Fibroblast of gingiva (primary cell): ENCODE measurements at regions not wholly inside any gene's neighbourhood (a gene's known extent, or its start where the extent isn't known, plus 50 kb on each side); places are given as distances from the start of the nearest gene placed in this dataset.
"Not testable (repeated sequence)": the region's sequence is repeated elsewhere in the genome, so short reads cannot be mapped to it uniquely, and the experiment has no call there.

Source experiments
- DNase-seq: peaks from one replicate; pipeline ENCODE4 v3.0.0-alpha.2; 2011; ENCODE audit warnings: low read depth

GRCh38 chr13:68644611-68645010, 1414.5 kb upstream of the PCDH9 start:
- DNase-seq = no peak

GRCh38 chr13:68636784-68637183, 1406.6 kb upstream of the PCDH9 start:
- DNase-seq = no peak

GRCh38 chr13:68628994-68629393, 1398.9 kb upstream of the PCDH9 start:
- no peak for DNase-seq

- DNase-seq = no peak
Measured at GRCh38 chr13:68627379-68627778, 1397.2 kb upstream of the PCDH9 start.

- DNase-seq = no peak
Measured at GRCh38 chr13:68616600-68617222, 1386.6 kb upstream of the PCDH9 start.

GRCh38 chr13:68609661-68610060, 1379.5 kb upstream of the PCDH9 start:
- DNase-seq = no peak

- DNase-seq = no peak
Measured at GRCh38 chr13:68608147-68608546, 1378.0 kb upstream of the PCDH9 start.

- DNase-seq = no peak
Measured at GRCh38 chr13:68597641-68598040, 1367.5 kb upstream of the PCDH9 start.

- DNase-seq = no peak
Measured at GRCh38 chr13:68588623-68589022, 1358.5 kb upstream of the PCDH9 start.

GRCh38 chr13:68584776-68585175, 1354.6 kb upstream of the PCDH9 start:
- DNase-seq = no peak

GRCh38 chr13:68574053-68574452, 1343.9 kb upstream of the PCDH9 start:
- no peak for DNase-seq

GRCh38 chr13:68551701-68552522, 1321.8 kb upstream of the PCDH9 start:
- DNase-seq = no peak

GRCh38 chr13:68550330-68550729, 1320.2 kb upstream of the PCDH9 start:
- DNase-seq = no peak

- no peak for DNase-seq
Measured at GRCh38 chr13:68540244-68540643, 1310.1 kb upstream of the PCDH9 start.

GRCh38 chr13:68535329-68535728, 1305.2 kb upstream of the PCDH9 start:
- DNase-seq = no peak

- DNase-seq = not testable (repeated sequence)
Measured at GRCh38 chr13:68527167-68527566, 1297.0 kb upstream of the PCDH9 start.

GRCh38 chr13:68523838-68524424, 1293.8 kb upstream of the PCDH9 start:
- DNase-seq = no peak

- DNase-seq = no peak
Measured at GRCh38 chr13:68522184-68522583, 1292.0 kb upstream of the PCDH9 start.

- DNase-seq = no peak
Measured at GRCh38 chr13:68509734-68510621, 1279.8 kb upstream of the PCDH9 start.

- DNase-seq = no peak
Measured at GRCh38 chr13:68506888-68507551, 1276.9 kb upstream of the PCDH9 start.

- no peak for DNase-seq
Measured at GRCh38 chr13:68490594-68490993, 1260.5 kb upstream of the PCDH9 start.

GRCh38 chr13:68481130-68481529, 1251.0 kb upstream of the PCDH9 start:
- no peak for DNase-seq
